ENCODE measurements at regions not wholly inside any gene's neighbourhood (a gene's known extent, or its start where the extent isn't known, plus 50 kb on each side); places are given as distances from the start of the nearest gene placed in this dataset.

- H3K27me3 ChIP-seq: no peaks in the 10 kb centered on the region
- WGBS, 2 donors: 72 to 76% methylated on average over 3 of the region's 3 CpGs
- TF ChIP-seq POLR2A (IDR thresholded peaks at IDR 0.05) (no peak), CTCF (IDR thresholded peaks at IDR 0.05) (no peak), EP300 (IDR thresholded peaks at IDR 0.05) (no peak)
- H3K27ac ChIP-seq: no peak overlapping the region
- no peaks in the 10 kb centered on the region for H3K36me3 ChIP-seq
- H3K4me1 ChIP-seq: no peaks in the 10 kb centered on the region
- no peak for DNase-seq (ENCODE audit: low spot score in 2 of 2)
- no peaks in the 10 kb centered on the region for H3K9me3 ChIP-seq
- H3K4me3 ChIP-seq: no peak overlapping the region
These were observed 210.6 kb upstream of the DYNLRB2 start for GRCh38 chr16:80330150-80330549.

- WGBS, 2 donors: 37 to 39% methylated on average over 1 of the region's 1 CpG
- Histone ChIP-seq H3K9me3 (no peaks in the 10 kb centered on the region), H3K4me3 (no peak overlapping the region), H3K36me3 (no peaks in the 10 kb centered on the region), H3K4me1 (no peaks in the 10 kb centered on the region), H3K27me3 (no peaks in the 10 kb centered on the region), H3K27ac (no peak overlapping the region)
- no peak for DNase-seq (ENCODE audit: low spot score in 2 of 2)
- TF ChIP-seq POLR2A (IDR thresholded peaks at IDR 0.05) (no peak), CTCF (IDR thresholded peaks at IDR 0.05) (no peak), EP300 (IDR thresholded peaks at IDR 0.05) (no peak)
These were observed 213.1 kb upstream of the DYNLRB2 start for GRCh38 chr16:80327740-80328139.

- Histone ChIP-seq H3K9me3 (no peaks in the 10 kb centered on the region), H3K4me1 (no peaks in the 10 kb centered on the region), H3K27me3 (no peaks in the 10 kb centered on the region), H3K36me3 (no peaks in the 10 kb centered on the region), H3K4me3 (no peak overlapping the region), H3K27ac (no peak overlapping the region)
- WGBS, 2 donors: 56 to 61% methylated on average over 3 of the region's 3 CpGs
- DNase-seq (ENCODE audit: low spot score in 2 of 2): no peak
- no peak for TF ChIP-seq POLR2A (IDR thresholded peaks at IDR 0.05)
- TF ChIP-seq EP300 (IDR thresholded peaks at IDR 0.05): no peak
- no peak for TF ChIP-seq CTCF (IDR thresholded peaks at IDR 0.05)
These were observed 216.4 kb upstream of the DYNLRB2 start for GRCh38 chr16:80324371-80324770.

DNA sequence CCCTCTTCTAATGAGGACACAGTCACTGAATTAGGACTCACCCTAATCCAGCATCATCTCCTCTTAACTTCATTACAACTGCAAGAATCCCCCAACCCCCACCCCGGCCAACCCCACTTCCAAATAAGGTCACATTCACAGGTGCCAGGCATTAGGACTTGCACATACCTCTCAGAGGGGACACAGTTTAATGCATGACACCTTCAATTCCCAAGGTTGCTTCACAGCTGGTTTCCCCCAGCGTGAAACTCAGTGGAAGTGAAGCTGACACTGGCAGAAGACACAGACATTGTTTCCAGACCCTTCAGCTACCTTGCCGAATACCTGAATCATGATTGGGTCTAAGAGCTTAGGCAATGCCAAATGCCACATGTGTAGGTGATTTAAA lies 217.0 kb upstream of the DYNLRB2 start:
- H3K27me3 ChIP-seq: no peaks in the 10 kb centered on the region
- H3K36me3 ChIP-seq: no peaks in the 10 kb centered on the region
- no peaks in the 10 kb centered on the region for H3K4me1 ChIP-seq
- TF ChIP-seq EP300 (IDR thresholded peaks at IDR 0.05) (no peak), POLR2A (IDR thresholded peaks at IDR 0.05) (no peak), CTCF (IDR thresholded peaks at IDR 0.05) (no peak)
- no peak for DNase-seq (ENCODE audit: low spot score in 2 of 2)
- no peak overlapping the region for H3K4me3 ChIP-seq
- H3K27ac ChIP-seq: peak overlapping the region in 1 of 4 donors; percentile 24
- H3K9me3 ChIP-seq: no peaks in the 10 kb centered on the region
- 82 to 86% methylated on average over 3 of the region's 3 CpGs for WGBS, 2 donors

- H3K27me3 ChIP-seq: no peaks in the 10 kb centered on the region
- WGBS, 2 donors: 66 to 72% methylated on average over 10 to 13 of the region's 13 CpGs
- TF ChIP-seq POLR2A (IDR thresholded peaks at IDR 0.05): no peak
- no peak for TF ChIP-seq EP300 (IDR thresholded peaks at IDR 0.05)
- no peak for TF ChIP-seq CTCF (IDR thresholded peaks at IDR 0.05)
- DNase-seq (ENCODE audit: low spot score in 2 of 2): no peak
- no peaks in the 10 kb centered on the region for H3K4me1 ChIP-seq
- no peaks in the 10 kb centered on the region for H3K9me3 ChIP-seq
- peak overlapping the region in 1 of 4 donors; percentile 24 for H3K27ac ChIP-seq
- H3K4me3 ChIP-seq: no peak overlapping the region
- no peaks in the 10 kb centered on the region for H3K36me3 ChIP-seq
These were observed 217.5 kb upstream of the DYNLRB2 start for GRCh38 chr16:80323187-80323807.
